C4-2B (cell line): ENCODE measurements at regions not wholly inside any gene's neighbourhood (a gene's known extent, or its start where the extent isn't known, plus 50 kb on each side); places are given as distances from the start of the nearest gene placed in this dataset.

ENCODE experiments used
- H3K27ac ChIP-seq: fragments of 450-650 bp; 2 replicates; pipeline ENCODE4 v1.5.1; 2017
- CTCF ChIP-seq: fragments of 450-650 bp; conservative IDR thresholded peaks from 2 replicates; pipeline ENCODE4 v1.5.1; 2017; ENCODE audit warnings: mild to moderate bottlenecking
- ZFX ChIP-seq: fragments of 450-650 bp; IDR thresholded peaks from 2 replicates; pipeline ENCODE4 v1.6.1; 2017

- no peak overlapping the region for H3K27ac ChIP-seq
- no peak for TF ChIP-seq CTCF
- TF ChIP-seq ZFX = no peak
These were observed 102.4 kb downstream of the VCPKMT start for GRCh38 chr14:50013934-50014333.

GRCh38 chr14:50014809-50015430 is 101.5 kb downstream of the VCPKMT start:
- H3K27ac ChIP-seq = no peak overlapping the region

GRCh38 chr14:50015716-50016115 is 100.7 kb downstream of the VCPKMT start:
- H3K27ac ChIP-seq = no peak overlapping the region
- TF ChIP-seq CTCF (no peak), ZFX (no peak)

More at GRCh38 chr14:50014809-50015430, 101.5 kb downstream of the VCPKMT start:
- TF ChIP-seq ZFX (no peak), CTCF (no peak)

- no peak overlapping the region for H3K27ac ChIP-seq
- TF ChIP-seq ZFX (no peak), CTCF (no peak)
These were observed 98.0 kb downstream of the VCPKMT start for GRCh38 chr14:50018201-50018932.

GRCh38 chr14:50018933-50019210 is 97.5 kb downstream of the VCPKMT start:
- no peak for TF ChIP-seq CTCF
- no peak for TF ChIP-seq ZFX
- no peak overlapping the region for H3K27ac ChIP-seq

GRCh38 chr14:50020184-50020583 is 96.2 kb downstream of the VCPKMT start:
- H3K27ac ChIP-seq = no peak overlapping the region
- TF ChIP-seq ZFX = no peak
- no peak for TF ChIP-seq CTCF

GRCh38 chr14:50020799-50021198 is 95.6 kb downstream of the VCPKMT start:
- no peak overlapping the region for H3K27ac ChIP-seq
- TF ChIP-seq CTCF (no peak), ZFX (no peak)
